ENCODE measurements at regions not wholly inside any gene's neighbourhood (a gene's known extent, or its start where the extent isn't known, plus 50 kb on each side); places are given as distances from the start of the nearest gene placed in this dataset.

DNA sequence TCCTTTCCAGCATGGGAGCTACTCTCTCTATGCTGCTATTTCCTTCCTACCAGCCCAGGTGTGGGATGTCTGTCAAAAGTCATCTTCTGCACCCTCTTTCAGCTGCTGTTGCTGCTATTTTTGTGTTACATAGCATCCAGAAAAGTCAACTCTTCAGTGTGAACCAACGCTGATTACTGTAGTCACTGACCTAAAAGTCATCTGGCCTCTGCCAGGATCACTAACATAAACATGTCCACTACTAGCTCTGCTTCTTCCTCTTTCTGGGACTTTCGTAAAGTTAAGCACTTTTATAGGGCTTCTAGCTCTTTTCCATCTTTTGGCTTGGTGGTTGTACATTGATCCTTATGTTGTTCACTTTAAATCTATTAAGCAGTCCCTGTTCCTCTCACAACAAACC is 90.2 kb upstream of the CARD18 start:
- H3K4me3 ChIP-seq (ENCODE audit: low read length): no peak overlapping the region
- DNase-seq (ENCODE audit: low read depth): no peak

DNA sequence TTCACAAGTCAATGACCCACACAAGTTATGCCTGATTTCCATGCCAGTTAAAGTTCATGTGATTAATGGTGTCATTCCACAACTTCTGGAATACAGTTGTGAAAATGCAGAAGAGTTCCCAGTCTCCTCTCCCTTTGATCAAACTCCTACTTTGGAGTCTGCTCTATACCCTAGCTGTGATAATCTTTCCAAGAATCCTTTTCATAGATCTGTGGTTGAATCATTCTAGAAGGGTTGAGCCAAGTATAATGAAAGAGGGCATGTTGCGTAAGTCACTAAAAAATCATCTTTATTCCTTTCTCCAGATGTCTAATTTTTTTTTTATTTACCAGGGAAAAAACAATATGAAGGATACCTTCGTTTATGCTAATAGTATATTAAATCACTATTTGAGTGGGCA is 89.7 kb upstream of the CARD18 start:
- TF ChIP-seq, protein P1, sequence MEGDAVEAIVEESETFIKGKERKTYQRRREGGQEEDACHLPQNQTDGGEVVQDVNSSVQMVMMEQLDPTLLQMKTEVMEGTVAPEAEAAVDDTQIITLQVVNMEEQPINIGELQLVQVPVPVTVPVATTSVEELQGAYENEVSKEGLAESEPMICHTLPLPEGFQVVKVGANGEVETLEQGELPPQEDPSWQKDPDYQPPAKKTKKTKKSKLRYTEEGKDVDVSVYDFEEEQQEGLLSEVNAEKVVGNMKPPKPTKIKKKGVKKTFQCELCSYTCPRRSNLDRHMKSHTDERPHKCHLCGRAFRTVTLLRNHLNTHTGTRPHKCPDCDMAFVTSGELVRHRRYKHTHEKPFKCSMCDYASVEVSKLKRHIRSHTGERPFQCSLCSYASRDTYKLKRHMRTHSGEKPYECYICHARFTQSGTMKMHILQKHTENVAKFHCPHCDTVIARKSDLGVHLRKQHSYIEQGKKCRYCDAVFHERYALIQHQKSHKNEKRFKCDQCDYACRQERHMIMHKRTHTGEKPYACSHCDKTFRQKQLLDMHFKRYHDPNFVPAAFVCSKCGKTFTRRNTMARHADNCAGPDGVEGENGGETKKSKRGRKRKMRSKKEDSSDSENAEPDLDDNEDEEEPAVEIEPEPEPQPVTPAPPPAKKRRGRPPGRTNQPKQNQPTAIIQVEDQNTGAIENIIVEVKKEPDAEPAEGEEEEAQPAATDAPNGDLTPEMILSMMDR (conservative IDR thresholded peaks at IDR 0.05; ENCODE audit: low read depth, low read length): no peak
- DNase-seq (ENCODE audit: low read depth): no peak
- H3K4me3 ChIP-seq (ENCODE audit: low read length): no peak overlapping the region

More for the DNA sequence above, 90.2 kb upstream of the CARD18 start:
- TF ChIP-seq, protein P1 (conservative IDR thresholded peaks at IDR 0.05; ENCODE audit: low read depth, low read length): no peak

DNA sequence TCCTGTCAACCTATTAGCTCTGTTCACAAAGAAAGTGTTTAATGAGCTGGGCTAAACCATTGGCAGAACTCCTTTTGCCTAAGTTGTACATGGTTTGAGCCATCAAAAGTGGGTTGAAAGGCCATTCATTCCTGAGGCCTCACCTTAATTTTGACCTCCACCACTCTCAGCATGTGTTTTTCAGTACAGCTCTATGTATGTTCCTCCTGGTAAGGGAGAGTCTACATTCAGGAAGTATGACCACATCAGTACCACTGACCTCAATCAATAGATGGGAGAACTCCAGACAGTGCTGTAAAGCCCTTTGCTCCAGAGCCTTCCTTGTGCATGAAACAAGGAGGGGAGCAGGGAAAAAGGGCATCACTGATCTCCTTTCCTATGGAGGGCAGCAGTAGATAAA is 87.8 kb upstream of the CARD18 start:
- H3K4me3 ChIP-seq (ENCODE audit: low read length): no peak overlapping the region
- TF ChIP-seq, protein P1 (conservative IDR thresholded peaks at IDR 0.05; ENCODE audit: low read depth, low read length): no peak
- DNase-seq (ENCODE audit: low read depth): no peak

DNA sequence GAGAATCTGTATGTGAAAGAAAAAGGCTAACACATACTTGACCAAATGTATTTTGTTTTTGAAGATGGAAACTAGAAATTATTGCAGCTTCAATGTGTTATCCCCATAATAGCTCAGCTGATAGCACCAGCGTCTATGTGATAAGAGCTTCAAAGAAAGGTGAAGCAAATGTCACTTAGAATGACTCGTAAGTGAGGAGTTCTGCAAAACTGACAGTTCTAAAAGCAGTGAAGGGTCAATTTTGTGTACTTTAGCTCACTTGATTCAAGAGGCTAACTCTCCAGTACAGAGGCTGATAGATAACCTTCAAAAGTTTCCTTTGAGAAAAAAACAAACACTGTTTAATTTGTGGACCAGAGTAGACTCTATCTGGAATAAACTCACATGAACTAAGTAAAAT is 87.2 kb upstream of the CARD18 start:
- TF ChIP-seq, protein P1 (conservative IDR thresholded peaks at IDR 0.05; ENCODE audit: low read depth, low read length): no peak
- DNase-seq (ENCODE audit: low read depth): no peak
- H3K4me3 ChIP-seq (ENCODE audit: low read length): no peak overlapping the region

DNA sequence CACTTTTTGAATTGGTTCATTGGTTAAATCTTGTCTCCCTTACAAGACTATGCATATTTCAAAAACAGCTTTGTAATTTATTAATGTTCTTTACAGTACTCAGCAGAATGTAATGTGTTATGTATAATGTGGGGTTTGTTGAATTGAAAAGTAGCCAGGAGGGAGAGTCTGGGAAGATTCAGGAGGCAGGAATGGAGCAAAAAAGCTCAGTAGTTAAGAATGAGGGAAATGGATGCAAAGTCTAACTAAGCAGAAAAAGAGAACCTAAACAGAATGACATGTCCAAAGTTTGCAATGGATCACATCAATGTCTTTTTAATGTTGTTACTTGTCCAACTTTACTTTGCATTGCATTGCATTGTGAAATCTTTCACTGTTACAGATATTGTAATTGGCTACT is 86.5 kb upstream of the CARD18 start:
- TF ChIP-seq, protein P1 (conservative IDR thresholded peaks at IDR 0.05; ENCODE audit: low read depth, low read length): no peak
- no peak overlapping the region for H3K4me3 ChIP-seq (ENCODE audit: low read length)
- DNase-seq (ENCODE audit: low read depth): no peak

DNA sequence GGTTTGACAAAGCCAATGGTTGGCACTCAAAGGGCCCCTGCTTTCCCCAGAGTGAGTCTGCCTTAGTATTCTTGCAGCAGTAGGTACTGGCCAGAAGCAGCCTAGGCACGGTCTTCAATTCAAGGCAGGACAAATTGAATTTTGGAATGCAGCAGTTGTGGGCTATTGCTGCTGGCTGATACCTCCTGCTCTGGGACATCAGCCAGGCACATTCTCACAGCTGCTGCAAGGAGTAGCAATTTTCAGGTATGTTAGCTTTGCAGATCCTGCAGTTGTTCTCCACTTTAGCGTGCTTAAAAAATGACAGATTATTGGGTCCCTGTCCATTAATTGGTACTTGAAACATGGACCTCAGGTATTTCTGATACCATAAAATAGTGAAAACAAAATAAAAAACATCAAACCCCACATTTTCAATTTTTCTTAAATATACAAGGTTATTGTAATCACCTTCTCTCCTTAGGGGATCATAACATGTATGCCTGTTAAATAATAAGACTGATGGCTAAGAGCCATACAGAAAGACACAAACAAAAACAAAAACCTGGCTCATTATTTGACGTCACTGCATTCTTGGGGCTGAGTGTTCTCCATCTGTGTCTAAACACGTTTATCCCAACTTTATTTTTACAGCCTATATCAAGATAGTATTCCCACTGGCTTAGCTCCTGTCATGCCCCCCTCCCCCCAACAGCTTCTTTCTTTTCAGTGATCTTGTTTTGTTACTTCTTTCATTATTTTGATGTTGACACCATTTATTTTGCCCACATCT is 85.1 kb upstream of the CARD18 start:
- no peak overlapping the region for H3K4me3 ChIP-seq (ENCODE audit: low read length)
- DNase-seq (ENCODE audit: low read depth): no peak
- TF ChIP-seq, protein P1 (conservative IDR thresholded peaks at IDR 0.05; ENCODE audit: low read depth, low read length): no peak

DNA sequence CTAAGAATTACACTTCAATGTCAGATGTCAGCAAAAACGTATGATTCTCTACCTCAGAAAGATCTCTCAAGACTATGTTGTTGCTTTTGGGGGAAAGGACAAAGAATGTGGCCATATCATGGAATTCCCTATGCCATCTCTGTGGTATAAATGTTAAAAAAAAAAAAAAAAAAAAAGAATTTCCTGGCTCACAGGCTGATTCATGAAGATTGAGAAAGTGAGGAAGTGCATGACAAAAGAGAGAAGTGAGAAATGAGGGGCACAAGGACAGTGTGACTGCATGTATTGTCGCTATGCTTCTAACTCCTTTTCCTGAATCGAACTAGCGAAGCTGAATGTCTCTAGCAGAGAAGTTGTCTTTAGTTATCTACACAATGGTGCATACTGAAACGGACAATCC is 80.6 kb upstream of the CARD18 start:
- DNase-seq (ENCODE audit: low read depth): no peak
- H3K4me3 ChIP-seq (ENCODE audit: low read length): no peak overlapping the region
- TF ChIP-seq, protein P1 (conservative IDR thresholded peaks at IDR 0.05; ENCODE audit: low read depth, low read length): no peak

All from retinal pigment epithelial cell (primary cell).